ENCODE measurements at regions not wholly inside any gene's neighbourhood (a gene's known extent, or its start where the extent isn't known, plus 50 kb on each side); places are given as distances from the start of the nearest gene placed in this dataset.

DNA sequence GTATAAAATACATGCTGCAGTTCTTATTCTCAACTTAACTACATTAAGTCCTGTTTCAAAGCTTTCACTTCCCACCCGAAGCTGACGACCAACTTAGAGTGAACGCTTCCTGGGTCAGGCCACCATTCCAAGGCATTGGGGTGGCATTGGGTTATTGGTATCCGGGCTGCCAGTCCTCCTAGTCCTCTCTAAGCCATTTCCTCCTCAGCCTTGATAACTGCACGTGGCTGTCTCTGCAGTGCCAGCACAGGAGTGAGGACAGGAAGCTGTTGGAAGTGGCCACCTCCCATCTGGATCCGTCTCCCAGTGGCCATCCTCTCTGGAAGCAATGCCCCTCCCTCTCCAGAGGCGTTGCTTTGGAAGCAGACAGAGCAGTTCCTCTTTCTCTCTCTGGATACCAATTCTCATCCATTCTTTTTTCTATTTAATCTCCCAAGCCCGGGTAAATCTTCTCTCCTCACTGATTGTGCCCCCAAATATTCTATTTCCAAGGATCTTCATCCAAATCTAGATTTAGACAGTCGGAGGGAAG is 354.7 kb downstream of the EIPR1 start:
- intact Hi-C loops (cut with micrococcal nuclease), result no loop called here
- Histone ChIP-seq H3K36me3 (replicated peaks in 1 of 2; ENCODE audit: control extremely low read depth in 1 of 2, control insufficient read depth in 1 of 2, extremely low read depth in 1 of 2, insufficient read depth in 2 of 2, low read length in 1 of 2) (no peaks in the 10 kb centered on the region), H3K9me3 (ENCODE audit: control extremely low read depth in 1 of 3, control insufficient read depth in 2 of 3, insufficient read depth in 1 of 3, low read length in 2 of 3) (peaks cover 0 to 8% (median 0%) of the 10 kb centered on the region in 3 donors), H4K20me1 (ENCODE audit: control insufficient read depth, insufficient read depth, low read length, poor library complexity, severe bottlenecking) (no peaks in the 10 kb centered on the region), H3K4me1 (ENCODE audit: control insufficient read depth in 2 of 2, insufficient read depth in 2 of 2, low read length in 2 of 2) (no peaks in the 10 kb centered on the region), H3K27me3 (replicated peaks in 1 of 4; ENCODE audit: control extremely low read depth in 1 of 4, control insufficient read depth in 3 of 4, insufficient read depth in 4 of 4, low read length in 3 of 4) (no peaks in the 10 kb centered on the region), H3K79me2 (ENCODE audit: control insufficient read depth, insufficient read depth, low read length) (no peaks in the 10 kb centered on the region), H3K9ac (ENCODE audit: low read length) (no peak overlapping the region), H3K4me2 (replicated peaks; ENCODE audit: low read depth, low read length, poor library complexity, severe bottlenecking) (no peak overlapping the region), H3K4me3 (ENCODE audit: control extremely low read depth in 1 of 5, extremely low read depth in 1 of 5, insufficient read depth in 1 of 5, low read depth in 2 of 5, low read length in 4 of 5) (no peak overlapping the region), H2AFZ (ENCODE audit: insufficient read depth, low read depth, low read length, poor library complexity, severe bottlenecking) (no peak overlapping the region), H3K27ac (ENCODE audit: low read length in 2 of 2) (no peak overlapping the region)
- no peak overlapping the region for H3K4me3 Mint-ChIP-seq
- TF ChIP-seq EZH2 (IDR thresholded peaks at IDR 0.05; ENCODE audit: borderline replicate concordance, insufficient read depth, low read depth, low read length, poor library complexity, severe bottlenecking), result no peak
- TF ChIP-seq, protein P1, sequence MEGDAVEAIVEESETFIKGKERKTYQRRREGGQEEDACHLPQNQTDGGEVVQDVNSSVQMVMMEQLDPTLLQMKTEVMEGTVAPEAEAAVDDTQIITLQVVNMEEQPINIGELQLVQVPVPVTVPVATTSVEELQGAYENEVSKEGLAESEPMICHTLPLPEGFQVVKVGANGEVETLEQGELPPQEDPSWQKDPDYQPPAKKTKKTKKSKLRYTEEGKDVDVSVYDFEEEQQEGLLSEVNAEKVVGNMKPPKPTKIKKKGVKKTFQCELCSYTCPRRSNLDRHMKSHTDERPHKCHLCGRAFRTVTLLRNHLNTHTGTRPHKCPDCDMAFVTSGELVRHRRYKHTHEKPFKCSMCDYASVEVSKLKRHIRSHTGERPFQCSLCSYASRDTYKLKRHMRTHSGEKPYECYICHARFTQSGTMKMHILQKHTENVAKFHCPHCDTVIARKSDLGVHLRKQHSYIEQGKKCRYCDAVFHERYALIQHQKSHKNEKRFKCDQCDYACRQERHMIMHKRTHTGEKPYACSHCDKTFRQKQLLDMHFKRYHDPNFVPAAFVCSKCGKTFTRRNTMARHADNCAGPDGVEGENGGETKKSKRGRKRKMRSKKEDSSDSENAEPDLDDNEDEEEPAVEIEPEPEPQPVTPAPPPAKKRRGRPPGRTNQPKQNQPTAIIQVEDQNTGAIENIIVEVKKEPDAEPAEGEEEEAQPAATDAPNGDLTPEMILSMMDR (IDR thresholded peaks at IDR 0.05), result no peak
- WGBS (ENCODE audit: insufficient coverage), result 72% methylated on average over 3 of the region's 9 CpGs
- ATAC-seq (ENCODE audit: low read depth) (no peak), DNase-seq (no peak)
- ChIA-PET CTCF (no interaction called here), POLR2A (no interaction called here)
- H3K9me3 Mint-ChIP-seq (ENCODE audit: insufficient read depth), result peaks cover 3% of the 10 kb centered on the region
- H3K27ac Mint-ChIP-seq, result no peak overlapping the region
- H3K27me3 Mint-ChIP-seq, result peaks cover 13% of the 10 kb centered on the region
- no peaks in the 10 kb centered on the region for H3K4me1 Mint-ChIP-seq

DNA sequence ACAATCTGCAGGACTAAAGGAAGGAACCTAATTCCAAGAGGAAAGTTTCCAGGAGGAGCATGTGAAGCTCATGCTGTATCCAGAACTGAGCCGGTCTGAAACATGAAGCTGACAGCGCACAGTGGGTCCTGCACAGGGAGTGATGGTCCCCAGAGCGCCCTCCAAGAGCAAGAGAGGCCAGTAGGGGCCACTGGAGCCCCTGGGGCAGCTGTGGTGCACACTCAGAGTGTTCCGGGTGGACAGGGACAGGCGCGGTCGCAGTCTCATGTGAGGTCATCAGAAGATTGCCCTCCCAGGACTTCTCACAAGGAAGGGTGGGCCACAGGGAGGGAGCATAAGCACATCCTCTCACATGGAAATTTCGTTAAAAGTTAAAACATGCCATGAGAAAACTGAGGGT is 355.9 kb downstream of the EIPR1 start:
- Histone ChIP-seq H3K36me3 (replicated peaks in 1 of 2; ENCODE audit: control extremely low read depth in 1 of 2, control insufficient read depth in 1 of 2, extremely low read depth in 1 of 2, insufficient read depth in 2 of 2, low read length in 1 of 2) (no peaks in the 10 kb centered on the region), H2AFZ (ENCODE audit: insufficient read depth, low read depth, low read length, poor library complexity, severe bottlenecking) (no peak overlapping the region), H3K27ac (ENCODE audit: low read length in 2 of 2) (no peak overlapping the region), H3K27me3 (replicated peaks in 1 of 4; ENCODE audit: control extremely low read depth in 1 of 4, control insufficient read depth in 3 of 4, insufficient read depth in 4 of 4, low read length in 3 of 4) (no peaks in the 10 kb centered on the region), H3K4me2 (replicated peaks; ENCODE audit: low read depth, low read length, poor library complexity, severe bottlenecking) (no peak overlapping the region), H3K9ac (ENCODE audit: low read length) (no peak overlapping the region), H3K4me3 (ENCODE audit: control extremely low read depth in 1 of 5, extremely low read depth in 1 of 5, insufficient read depth in 1 of 5, low read depth in 2 of 5, low read length in 4 of 5) (no peak overlapping the region), H4K20me1 (ENCODE audit: control insufficient read depth, insufficient read depth, low read length, poor library complexity, severe bottlenecking) (no peaks in the 10 kb centered on the region), H3K79me2 (ENCODE audit: control insufficient read depth, insufficient read depth, low read length) (no peaks in the 10 kb centered on the region), H3K9me3 (ENCODE audit: control extremely low read depth in 1 of 3, control insufficient read depth in 2 of 3, insufficient read depth in 1 of 3, low read length in 2 of 3) (peaks cover 2 to 8% (median 3%) of the 10 kb centered on the region in 3 donors), H3K4me1 (ENCODE audit: control insufficient read depth in 2 of 2, insufficient read depth in 2 of 2, low read length in 2 of 2) (no peaks in the 10 kb centered on the region)
- H3K4me3 Mint-ChIP-seq, result no peak overlapping the region
- TF ChIP-seq, protein P1 (IDR thresholded peaks at IDR 0.05), result no peak
- no peak for TF ChIP-seq EZH2 (IDR thresholded peaks at IDR 0.05; ENCODE audit: borderline replicate concordance, insufficient read depth, low read depth, low read length, poor library complexity, severe bottlenecking)
- H3K4me1 Mint-ChIP-seq, result no peaks in the 10 kb centered on the region
- DNase-seq (no peak), ATAC-seq (ENCODE audit: low read depth) (no peak)
- peaks cover 13% of the 10 kb centered on the region for H3K27me3 Mint-ChIP-seq
- ChIA-PET POLR2A (no interaction called here), CTCF (no interaction called here)
- 92% methylated on average over 8 of the region's 8 CpGs for WGBS (ENCODE audit: insufficient coverage)
- H3K27ac Mint-ChIP-seq, result no peak overlapping the region
- peaks cover 3% of the 10 kb centered on the region for H3K9me3 Mint-ChIP-seq (ENCODE audit: insufficient read depth)
- intact Hi-C loops (cut with micrococcal nuclease), result no loop called here
